Neural progenitor cell (in vitro differentiated cells): ENCODE measurements at regions not wholly inside any gene's neighbourhood (a gene's known extent, or its start where the extent isn't known, plus 50 kb on each side); places are given as distances from the start of the nearest gene placed in this dataset.

Source experiments
- DNase-seq: peaks from one replicate; pipeline ENCODE4 v3.0.0-alpha.2; 2016; ENCODE audit warnings: low spot score
- H2AFZ ChIP-seq: fragments of 200-600 bp; sonication (generic); replicated peaks from 2 replicates; pipeline ENCODE4 v1.6.1; 2016; ENCODE audit warnings: antibody characterized with exemption
- H3F3A ChIP-seq: fragments of 200-600 bp; sonication (generic); 2 replicates; pipeline ENCODE4 v1.6.1; 2016; ENCODE audit warnings: antibody characterized with exemption, low read depth
- H3K27ac ChIP-seq: fragments of 200-600 bp; sonication (generic); 2 replicates; pipeline ENCODE4 v1.5.1; 2016; ENCODE audit warnings: mild to moderate bottlenecking
- H3K27me3 ChIP-seq: fragments of 200-600 bp; sonication (generic); 2 replicates; pipeline ENCODE4 v1.6.1; 2016; ENCODE audit warnings: mild to moderate bottlenecking, moderate library complexity
- H3K36me3 ChIP-seq: fragments of 200-600 bp; sonication (generic); 2 replicates; pipeline ENCODE4 v1.5.1; 2016
- H3K4me1 ChIP-seq: fragments of 200-600 bp; sonication (generic); 2 replicates; pipeline ENCODE4 v1.6.1; 2016; ENCODE audit warnings: mixed run types
- H3K4me2 ChIP-seq: fragments of 200-600 bp; sonication (generic); 2 replicates; pipeline ENCODE4 v1.6.1; 2016
- H3K4me3 ChIP-seq: fragments of 200-600 bp; sonication (generic); 2 replicates; pipeline ENCODE4 v1.5.1; 2016
- H3K79me2 ChIP-seq: fragments of 200-600 bp; sonication (generic); 2 replicates; pipeline ENCODE4 v1.6.1; 2016; ENCODE audit warnings: low read depth
- H3K9ac ChIP-seq: fragments of 200-600 bp; sonication (generic); 2 replicates; pipeline ENCODE4 v1.6.1; 2016
- H3K9me3 ChIP-seq: fragments of 200-600 bp; sonication (generic); 2 replicates; pipeline ENCODE4 v1.5.1; 2016; ENCODE audit warnings: low read depth
- H4K20me1 ChIP-seq: fragments of 200-600 bp; sonication (generic); 2 replicates; pipeline ENCODE4 v1.6.1; 2016; ENCODE audit warnings: low read depth
- H3K27ac Mint-ChIP-seq: 3 replicates; pipeline ENCODE4 v1.8.0; 2021; ENCODE audit warnings: mixed read lengths
- H3K27me3 Mint-ChIP-seq: 2 replicates; pipeline ENCODE4 v1.8.0; 2022; ENCODE audit warnings: low read depth, mild to moderate bottlenecking, inconsistent platforms, moderate library complexity, mixed read lengths; ENCODE audit not compliant: insufficient read depth
- H3K36me3 Mint-ChIP-seq: 3 replicates; pipeline ENCODE4 v1.8.0; 2021; ENCODE audit warnings: mixed read lengths
- H3K4me1 Mint-ChIP-seq: 3 replicates; pipeline ENCODE4 v1.8.0; 2021; ENCODE audit warnings: mixed read lengths
- H3K4me3 Mint-ChIP-seq: 3 replicates; pipeline ENCODE4 v1.8.0; 2021; ENCODE audit warnings: mild to moderate bottlenecking, moderate library complexity, mixed read lengths
- H3K9me3 Mint-ChIP-seq: 3 replicates; pipeline ENCODE4 v1.8.0; 2020; ENCODE audit warnings: mixed read lengths
- CTCF ChIP-seq: fragments of 200-600 bp; sonication (generic); IDR thresholded peaks from 2 replicates; pipeline ENCODE4 v1.5.1; 2017; ENCODE audit warnings: antibody characterized with exemption, mild to moderate bottlenecking
- EZH2 ChIP-seq: fragments of 200-600 bp; sonication (generic); IDR thresholded peaks from 2 replicates; pipeline ENCODE4 v1.6.1; 2017; ENCODE audit warnings: antibody characterized with exemption, mild to moderate bottlenecking, moderate library complexity
- EZH2phosphoT487 ChIP-seq: fragments of 200-600 bp; sonication (generic); IDR thresholded peaks from 2 replicates; pipeline ENCODE4 v1.6.1; 2017; ENCODE audit warnings: antibody characterized with exemption

GRCh38 chr2:236703373-236703709 is 133.7 kb downstream of the ACKR3 start:
- TF ChIP-seq CTCF, result no peak
- TF ChIP-seq EZH2phosphoT487, result no peak
- no peak for DNase-seq
- no peak overlapping the region for H3K9ac ChIP-seq
- Mint-ChIP-seq H3K4me1 (peaks cover 12% of the 10 kb centered on the region), H3K9me3 (no peaks in the 10 kb centered on the region), H3K27ac (no peak overlapping the region), H3K36me3 (no peaks in the 10 kb centered on the region), H3K27me3 (peaks cover 14% of the 10 kb centered on the region), H3K4me3 (no peak overlapping the region)
- no peaks in the 10 kb centered on the region for H3K79me2 ChIP-seq
- H3K9me3 ChIP-seq, result no peaks in the 10 kb centered on the region
- H3F3A ChIP-seq, result peaks cover 4% of the 10 kb centered on the region
- H3K4me1 ChIP-seq, result no peaks in the 10 kb centered on the region
- H3K4me3 ChIP-seq, result no peak overlapping the region
- no peak overlapping the region for H3K27ac ChIP-seq
- no peak overlapping the region for H3K4me2 ChIP-seq
- H3K36me3 ChIP-seq, result no peaks in the 10 kb centered on the region
- no peaks in the 10 kb centered on the region for H3K27me3 ChIP-seq
- no peaks in the 10 kb centered on the region for H4K20me1 ChIP-seq
- H2AFZ ChIP-seq, result no peak overlapping the region

GRCh38 chr2:236703906-236704305 is 134.3 kb downstream of the ACKR3 start:
- H3K27me3 Mint-ChIP-seq, result peaks cover 13% of the 10 kb centered on the region
- no peak for DNase-seq

GRCh38 chr2:236704887-236705286 is 135.3 kb downstream of the ACKR3 start:
- H3K4me3 ChIP-seq, result no peak overlapping the region
- H3K27me3 ChIP-seq, result no peaks in the 10 kb centered on the region
- no peaks in the 10 kb centered on the region for H3K9me3 ChIP-seq
- H3F3A ChIP-seq, result peaks cover 4% of the 10 kb centered on the region
- no peaks in the 10 kb centered on the region for H3K79me2 ChIP-seq
- peaks cover 12% of the 10 kb centered on the region for H3K4me1 Mint-ChIP-seq
- no peak overlapping the region for H2AFZ ChIP-seq
- no peak for DNase-seq
- no peaks in the 10 kb centered on the region for H3K36me3 Mint-ChIP-seq
- H3K27ac Mint-ChIP-seq, result no peak overlapping the region
- H3K4me2 ChIP-seq, result no peak overlapping the region
- no peak overlapping the region for H3K9ac ChIP-seq
- TF ChIP-seq EZH2phosphoT487, result no peak
- no peak for TF ChIP-seq EZH2
- TF ChIP-seq CTCF, result no peak
- H4K20me1 ChIP-seq, result no peaks in the 10 kb centered on the region
- H3K27me3 Mint-ChIP-seq, result peaks cover 13% of the 10 kb centered on the region
- no peaks in the 10 kb centered on the region for H3K4me1 ChIP-seq
- H3K36me3 ChIP-seq, result no peaks in the 10 kb centered on the region
- H3K27ac ChIP-seq, result no peak overlapping the region
- H3K9me3 Mint-ChIP-seq, result no peaks in the 10 kb centered on the region
- no peak overlapping the region for H3K4me3 Mint-ChIP-seq

More at GRCh38 chr2:236703906-236704305, 134.3 kb downstream of the ACKR3 start:
- Histone ChIP-seq H3K27me3 (no peaks in the 10 kb centered on the region), H3K9me3 (no peaks in the 10 kb centered on the region), H3F3A (peaks cover 4% of the 10 kb centered on the region), H3K4me3 (no peak overlapping the region), H3K4me2 (no peak overlapping the region), H4K20me1 (no peaks in the 10 kb centered on the region), H3K79me2 (no peaks in the 10 kb centered on the region), H3K36me3 (no peaks in the 10 kb centered on the region), H2AFZ (no peak overlapping the region), H3K27ac (no peak overlapping the region), H3K4me1 (no peaks in the 10 kb centered on the region), H3K9ac (no peak overlapping the region)
- Mint-ChIP-seq H3K27ac (no peak overlapping the region), H3K9me3 (no peaks in the 10 kb centered on the region), H3K36me3 (no peaks in the 10 kb centered on the region), H3K4me3 (no peak overlapping the region), H3K4me1 (peaks cover 12% of the 10 kb centered on the region)
- TF ChIP-seq EZH2, result no peak
- no peak for TF ChIP-seq CTCF
- TF ChIP-seq EZH2phosphoT487, result no peak
